Activated CD8-positive, alpha-beta memory T cell treated with anti-CD3 and anti-CD28 coated beads, Interleukin-2, amount 50 U/mL, for 1 hour (primary cell): ENCODE measurements at regions not wholly inside any gene's neighbourhood (a gene's known extent, or its start where the extent isn't known, plus 50 kb on each side); places are given as distances from the start of the nearest gene placed in this dataset.
A peak's percentile ranks its signal among the peaks of the same experiment; 100 is the strongest.

Experiments
- DNase-seq: peaks from one replicate; pipeline ENCODE4 v3.0.0-alpha.2; 2020; ENCODE audit errors: extremely low read depth

- DNase-seq: no peak
Measured at GRCh38 chr17:413016-413350, 60.4 kb upstream of the RPH3AL start.

GRCh38 chr17:412211-413015 is 59.8 kb upstream of the RPH3AL start:
- DNase-seq: peak; percentile 50

DNA sequence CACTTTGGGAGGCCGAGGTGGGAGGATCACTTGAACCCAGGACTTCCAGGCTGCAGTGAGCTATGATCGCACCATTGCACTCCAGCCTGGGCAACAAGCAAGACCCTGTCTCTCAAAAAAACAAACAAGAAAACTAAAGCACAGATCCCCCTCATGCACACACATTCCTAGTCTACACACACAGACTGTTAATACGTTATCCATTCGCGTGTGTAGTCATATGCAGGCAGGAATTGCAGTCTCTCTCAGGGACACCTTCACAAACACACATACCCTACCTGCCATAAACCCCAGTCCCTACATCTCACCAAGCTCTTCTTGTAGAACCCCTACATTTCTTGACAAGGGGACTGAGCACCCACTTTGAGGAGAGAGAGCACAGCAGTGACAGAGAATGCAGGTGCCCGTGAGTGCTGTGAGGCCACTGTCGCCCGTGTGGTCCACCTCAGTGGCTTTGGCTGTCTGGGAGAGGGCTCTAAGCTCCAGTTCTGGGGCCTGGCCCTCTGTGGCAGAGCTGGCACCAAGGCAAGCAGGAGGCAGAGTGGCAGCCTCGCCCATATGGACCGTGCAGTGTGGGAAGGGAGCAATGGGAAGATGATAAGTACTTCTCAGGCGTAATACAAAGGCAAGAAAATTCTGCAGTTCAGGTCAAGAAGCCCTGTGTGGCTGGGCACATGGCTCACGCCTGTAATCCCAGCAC is 59.0 kb upstream of the RPH3AL start:
- DNase-seq: no peak

DNA sequence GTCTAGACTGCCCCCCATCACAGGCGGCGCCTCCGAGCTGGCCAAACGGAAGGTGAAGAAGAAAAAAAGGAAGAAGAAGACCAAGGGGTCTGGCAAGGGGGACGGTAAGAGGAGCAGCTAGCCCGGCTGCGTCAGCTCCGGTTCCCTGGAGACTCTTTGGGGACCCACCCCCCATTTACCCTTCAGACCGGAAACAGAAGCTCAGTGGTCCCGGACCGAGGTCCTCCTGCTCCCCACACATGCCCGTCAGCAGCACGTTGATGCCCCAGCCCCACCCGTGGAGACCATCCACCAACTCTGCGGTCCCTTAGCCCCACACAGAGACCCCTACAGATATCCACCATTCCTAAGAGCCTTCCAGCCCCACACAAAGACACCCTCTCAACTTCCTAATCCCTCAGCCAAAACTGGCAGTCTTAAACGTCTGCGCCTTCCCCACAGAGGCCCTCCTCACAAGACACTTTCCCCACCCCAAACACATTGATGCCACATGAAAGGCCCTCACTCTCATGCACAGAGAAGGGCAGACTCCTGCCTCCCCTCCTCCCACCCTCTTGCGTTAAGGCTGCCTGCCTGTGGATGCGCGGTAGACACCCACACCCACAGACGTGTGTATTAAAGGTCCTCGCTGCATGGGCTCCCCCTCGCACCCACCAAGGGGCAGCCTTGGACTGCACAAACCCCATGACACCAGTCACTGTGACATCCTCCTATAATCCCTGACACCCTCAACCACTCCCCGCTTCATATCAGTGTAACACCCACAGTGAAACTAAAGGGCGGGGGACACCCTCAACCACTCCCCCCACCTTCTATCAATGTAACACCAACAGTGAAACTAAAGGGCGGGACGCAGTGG is 58.2 kb upstream of the RPH3AL start:
- peak; percentile 61 for DNase-seq

- peak; percentile 98 for DNase-seq
Measured at GRCh38 chr17:409848-410542, 57.4 kb upstream of the RPH3AL start.

DNA sequence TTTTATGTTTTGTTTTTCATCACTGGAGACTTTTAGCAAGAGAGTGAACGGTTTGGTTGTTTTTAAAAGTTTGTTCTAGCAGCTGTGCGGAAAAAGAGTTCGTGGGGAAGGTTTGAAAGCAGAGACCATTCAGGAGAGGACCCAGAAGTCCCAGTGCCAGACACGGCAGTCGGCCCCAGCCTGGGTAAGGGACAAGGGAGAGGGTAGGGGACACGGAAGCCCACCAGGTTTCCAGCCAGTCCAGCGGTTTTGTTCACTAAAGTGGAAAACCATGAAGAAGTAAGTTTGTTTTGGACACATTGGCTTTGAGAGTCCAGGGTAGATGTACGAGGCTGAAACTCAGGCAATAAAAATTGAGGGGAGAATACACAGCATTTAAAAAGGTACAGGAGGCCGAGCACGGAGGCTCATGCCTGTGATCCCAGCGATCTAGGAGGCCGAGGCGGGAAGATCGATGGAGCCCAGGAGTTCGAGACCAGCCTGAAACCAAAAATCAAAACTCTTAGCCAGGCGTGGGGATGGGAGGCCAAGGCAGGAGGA is 56.8 kb upstream of the RPH3AL start:
- no peak for DNase-seq

DNA sequence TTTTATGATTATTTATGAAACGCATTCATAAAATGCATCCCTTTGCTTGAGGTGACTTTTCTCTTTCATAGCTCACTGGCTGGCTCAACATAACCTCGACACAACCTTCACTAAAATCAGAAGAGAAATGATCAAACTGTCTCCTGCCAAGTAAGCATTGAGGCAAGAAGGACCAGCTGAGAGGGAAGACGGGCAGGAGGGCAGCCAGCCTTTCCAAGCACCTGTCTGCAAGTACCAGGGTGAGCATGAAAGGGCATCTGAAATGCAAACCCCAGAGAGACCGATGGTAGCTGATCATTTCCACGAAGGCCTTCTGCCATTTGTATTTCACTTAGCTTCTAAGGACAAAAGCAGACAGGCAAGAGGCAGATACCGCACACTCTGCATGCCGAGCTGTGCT is 52.1 kb upstream of the RPH3AL start:
- no peak for DNase-seq
